Colonic mucosa (tissue), 4 donors: ENCODE measurements at regions not wholly inside any gene's neighbourhood (a gene's known extent, or its start where the extent isn't known, plus 50 kb on each side); places are given as distances from the start of the nearest gene placed in this dataset.
A peak's percentile ranks its signal among the peaks of the same experiment; 100 is the strongest.
"Not testable (repeated sequence)": the region's sequence is repeated elsewhere in the genome, so short reads cannot be mapped to it uniquely, and the experiment has no call there.

ENCODE experiments used
- DNase-seq: peaks from one replicate; pipeline ENCODE4 v3.0.0-alpha.2; 2020
- H3K27ac ChIP-seq: fragments of 200-600 bp; one replicate; pipeline ENCODE4 v1.8.0; 2021
- H3K27me3 ChIP-seq: fragments of 200-600 bp; one replicate; pipeline ENCODE4 v1.8.0; 2021
- H3K36me3 ChIP-seq: fragments of 200-600 bp; one replicate; pipeline ENCODE4 v1.8.0; 2021
- H3K4me1 ChIP-seq: fragments of 200-600 bp; one replicate; pipeline ENCODE4 v1.8.0; 2021; ENCODE audit warnings: mild to moderate bottlenecking
- H3K4me3 ChIP-seq: fragments of 200-600 bp; one replicate; pipeline ENCODE4 v1.8.0; 2021
- H3K9ac ChIP-seq, 2 donors: one replicate each; pipeline ENCODE4 v1.7.0; 2013; ENCODE audit warnings: control low read depth in 2 of 2, low read depth in 2 of 2, low read length in 2 of 2
- H3K9me3 ChIP-seq: fragments of 200-600 bp; one replicate; pipeline ENCODE4 v1.8.0; 2021
- CTCF ChIP-seq: fragments of 200-600 bp; IDR thresholded peaks from one replicate; pipeline ENCODE4 v1.8.0; 2022; ENCODE audit warnings: antibody characterized with exemption, mild to moderate bottlenecking
- intact Hi-C: fragments of 100-400 bp; cut with DNase I; formaldehyde crosslinking; loops from one replicate; pipeline ENCODE4 v1.14.1; 2022
- donor health status: healthy.
- donor health status: DM: no; HTN: no; CAD: no.
- donor health status: DM: no; HTN: no; CAD: no.

GRCh38 chr4:158122501-158122900 is 50.3 kb downstream of the GASK1B start:
- intact Hi-C loops = no loop called here
- Histone ChIP-seq H3K9ac (no peak overlapping the region), H3K9me3 (no peaks in the 10 kb centered on the region), H3K27me3 (no peaks in the 10 kb centered on the region), H3K4me1 (no peaks in the 10 kb centered on the region), H3K4me3 (no peak overlapping the region), H3K36me3 (no peaks in the 10 kb centered on the region), H3K27ac (no peak overlapping the region)
- no peak for TF ChIP-seq CTCF
- no peak for DNase-seq

GRCh38 chr4:158121161-158121579 is 51.7 kb downstream of the GASK1B start:
- intact Hi-C loops = no loop called here
- Histone ChIP-seq H3K36me3 (no peaks in the 10 kb centered on the region), H3K4me3 (no peak overlapping the region), H3K9me3 (no peaks in the 10 kb centered on the region), H3K9ac (no peak overlapping the region), H3K4me1 (no peaks in the 10 kb centered on the region), H3K27me3 (no peaks in the 10 kb centered on the region), H3K27ac (peak overlapping the region; percentile 32)
- TF ChIP-seq CTCF = no peak
- no peak for DNase-seq

- intact Hi-C loops, H3K36me3 ChIP-seq, H3K4me1 ChIP-seq, H3K9me3 ChIP-seq, H3K27me3 ChIP-seq, H3K27ac ChIP-seq, H3K4me3 ChIP-seq, DNase-seq, H3K9ac ChIP-seq: not testable (repeated sequence)
Observed at GRCh38 chr4:158120645-158121151, 52.1 kb downstream of the GASK1B start.

- no peak for DNase-seq
- H3K36me3 ChIP-seq = no peaks in the 10 kb centered on the region
- H3K27ac ChIP-seq = no peak overlapping the region
- no peak overlapping the region for H3K9ac ChIP-seq
- H3K9me3 ChIP-seq = no peaks in the 10 kb centered on the region
- TF ChIP-seq CTCF = no peak
- intact Hi-C loops = no loop called here
- no peaks in the 10 kb centered on the region for H3K4me1 ChIP-seq
- no peaks in the 10 kb centered on the region for H3K27me3 ChIP-seq
- H3K4me3 ChIP-seq = no peak overlapping the region
Observed at GRCh38 chr4:158112611-158113010, 60.2 kb downstream of the GASK1B start.

DNA sequence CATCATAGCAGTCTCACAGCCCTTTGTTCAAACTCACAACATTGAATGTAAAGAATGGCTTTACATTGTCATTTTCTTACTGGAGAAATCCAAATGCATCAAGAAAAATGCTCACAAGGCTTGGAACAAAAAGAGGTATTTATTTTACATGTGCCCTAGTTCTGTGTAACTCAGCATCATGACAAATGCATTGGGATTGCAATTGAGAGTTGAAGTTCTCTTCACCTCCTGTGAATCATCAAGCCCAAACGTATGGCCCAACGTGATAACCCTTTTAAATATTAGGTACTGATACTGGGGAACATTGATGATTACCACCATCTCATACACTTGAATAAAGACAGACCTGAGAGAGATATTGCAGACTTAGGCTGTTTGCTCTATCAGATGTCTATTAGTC is 61.6 kb downstream of the GASK1B start:
- Histone ChIP-seq H3K27me3 (no peaks in the 10 kb centered on the region), H3K27ac (no peak overlapping the region), H3K36me3 (no peaks in the 10 kb centered on the region), H3K4me1 (no peaks in the 10 kb centered on the region), H3K9ac (no peak overlapping the region), H3K9me3 (no peaks in the 10 kb centered on the region), H3K4me3 (no peak overlapping the region)
- intact Hi-C loops = no loop called here
- no peak for TF ChIP-seq CTCF
- DNase-seq = no peak

DNA sequence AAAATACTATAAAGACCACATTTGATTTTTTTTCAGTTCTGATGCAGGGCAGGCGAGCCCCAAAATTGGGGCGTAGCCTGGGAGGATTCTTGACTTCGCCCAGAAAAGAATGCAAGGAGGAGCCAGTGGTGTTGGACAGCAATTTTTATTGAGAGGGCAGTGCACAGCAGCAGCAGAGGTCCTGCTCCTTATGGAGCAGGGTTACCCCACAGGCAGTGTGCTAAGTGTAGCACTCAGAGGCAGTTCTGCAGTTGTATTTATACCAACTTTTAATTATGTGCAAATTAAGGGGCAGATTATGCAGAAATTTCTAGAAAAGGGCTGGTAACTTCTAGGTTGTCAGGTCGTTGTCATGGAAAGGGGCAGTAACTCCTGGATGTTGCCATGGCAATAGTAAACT is 69.9 kb downstream of the GASK1B start:
- H3K27me3 ChIP-seq = no peaks in the 10 kb centered on the region
- no peaks in the 10 kb centered on the region for H3K36me3 ChIP-seq
- no peak for DNase-seq
- H3K4me1 ChIP-seq = no peaks in the 10 kb centered on the region
- intact Hi-C loops = no loop called here
- H3K4me3 ChIP-seq = no peak overlapping the region
- no peak for TF ChIP-seq CTCF
- no peak overlapping the region for H3K9ac ChIP-seq
- no peaks in the 10 kb centered on the region for H3K9me3 ChIP-seq
- H3K27ac ChIP-seq = no peak overlapping the region
